DMS53 (cell line): ENCODE measurements at regions not wholly inside any gene's neighbourhood (a gene's known extent, or its start where the extent isn't known, plus 50 kb on each side); places are given as distances from the start of the nearest gene placed in this dataset.

Source experiments
- DNase-seq: peaks from one replicate; lab custom pipeline; 2025; lab: John Stamatoyannopoulos, UW

DNA sequence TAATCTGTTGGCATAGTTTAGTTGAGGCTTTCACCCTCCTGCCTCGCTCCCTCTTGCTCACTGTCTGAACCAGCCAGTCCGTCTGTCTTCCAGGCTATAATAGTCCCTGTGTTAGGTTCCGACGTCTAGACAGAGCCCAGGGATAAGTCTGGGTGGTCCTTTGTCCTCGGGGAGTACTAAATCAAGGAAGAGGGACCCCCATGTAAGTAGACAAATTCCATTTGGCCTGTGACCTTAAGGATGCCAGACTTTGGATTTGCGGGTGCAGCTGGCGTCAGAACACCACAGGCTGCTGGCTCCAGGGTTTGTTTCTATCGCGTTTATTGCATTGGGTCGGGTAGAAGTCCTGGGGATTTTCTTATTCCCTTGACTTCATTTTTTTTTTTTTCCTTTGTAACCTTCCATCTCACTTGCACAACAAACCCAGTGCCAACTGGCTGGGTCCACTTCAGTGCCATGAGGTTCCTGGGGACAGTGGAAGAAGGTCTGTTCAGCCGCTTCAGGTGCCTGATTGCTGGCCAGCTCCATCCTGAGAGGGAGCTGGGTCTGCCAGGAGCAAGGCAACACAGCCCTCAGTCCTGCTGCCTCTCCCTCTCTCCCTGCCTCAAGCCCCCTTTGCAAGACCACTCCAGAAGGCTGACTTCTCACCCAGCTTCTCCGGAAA lies 95.4 kb upstream of the KLHL25 start:
- no peak for DNase-seq

DNA sequence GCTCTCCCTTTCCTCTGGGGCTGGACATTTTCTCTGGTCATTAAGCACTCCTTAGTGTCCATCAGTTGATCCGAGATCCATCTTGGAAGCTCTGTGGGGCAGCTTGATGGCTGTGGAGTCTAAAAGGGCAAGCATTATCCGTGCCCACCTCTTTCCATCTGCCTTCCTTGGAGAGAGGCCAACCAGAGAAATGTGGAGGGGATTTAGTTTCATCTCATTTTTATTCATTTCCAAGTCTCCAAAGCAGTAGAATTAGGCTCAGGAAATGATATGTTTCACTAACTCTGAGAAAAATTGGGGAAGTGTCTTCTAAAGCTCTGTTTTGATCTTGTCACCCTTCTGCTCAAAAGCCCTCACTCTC lies 95.9 kb upstream of the KLHL25 start:
- no peak for DNase-seq

DNA sequence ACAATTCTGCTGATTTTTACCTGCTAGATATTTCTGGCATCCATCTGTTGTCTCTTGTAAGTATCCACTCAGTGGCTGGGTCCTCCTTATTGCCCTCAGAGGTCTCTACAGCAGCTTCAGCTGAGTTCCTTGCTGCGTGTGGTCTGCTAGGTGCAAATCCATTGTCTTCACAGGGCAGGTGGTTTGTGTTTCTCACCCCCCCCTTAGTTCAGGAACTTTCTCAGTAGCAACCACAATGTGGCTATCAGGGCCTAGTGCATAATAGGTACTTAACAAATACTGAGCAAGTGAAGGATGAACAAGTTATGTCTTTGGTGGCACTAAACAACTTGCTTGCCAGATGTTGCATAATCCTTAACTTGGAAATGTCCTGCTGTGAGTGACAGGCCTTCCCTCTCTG lies 96.7 kb upstream of the KLHL25 start:
- DNase-seq: no peak

DNA sequence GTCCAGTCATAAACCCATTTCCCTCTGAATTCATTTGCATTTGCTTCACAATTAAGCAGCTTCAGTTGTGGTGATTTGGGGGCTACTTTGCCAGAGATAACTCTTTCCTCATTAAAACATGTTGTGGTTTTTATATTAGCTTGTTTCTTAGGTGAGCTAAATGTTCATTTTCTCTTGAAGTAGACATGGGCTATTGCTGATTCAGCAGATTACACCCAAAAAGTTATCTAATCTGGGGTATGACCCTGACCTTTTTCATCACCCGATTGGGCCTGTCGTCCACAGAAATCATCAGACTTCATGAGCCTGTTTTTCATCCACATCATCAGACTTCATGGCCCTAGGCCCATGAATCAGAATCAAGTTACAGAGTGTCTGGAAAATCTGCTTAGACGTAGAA lies 97.5 kb upstream of the KLHL25 start:
- DNase-seq: no peak

DNA sequence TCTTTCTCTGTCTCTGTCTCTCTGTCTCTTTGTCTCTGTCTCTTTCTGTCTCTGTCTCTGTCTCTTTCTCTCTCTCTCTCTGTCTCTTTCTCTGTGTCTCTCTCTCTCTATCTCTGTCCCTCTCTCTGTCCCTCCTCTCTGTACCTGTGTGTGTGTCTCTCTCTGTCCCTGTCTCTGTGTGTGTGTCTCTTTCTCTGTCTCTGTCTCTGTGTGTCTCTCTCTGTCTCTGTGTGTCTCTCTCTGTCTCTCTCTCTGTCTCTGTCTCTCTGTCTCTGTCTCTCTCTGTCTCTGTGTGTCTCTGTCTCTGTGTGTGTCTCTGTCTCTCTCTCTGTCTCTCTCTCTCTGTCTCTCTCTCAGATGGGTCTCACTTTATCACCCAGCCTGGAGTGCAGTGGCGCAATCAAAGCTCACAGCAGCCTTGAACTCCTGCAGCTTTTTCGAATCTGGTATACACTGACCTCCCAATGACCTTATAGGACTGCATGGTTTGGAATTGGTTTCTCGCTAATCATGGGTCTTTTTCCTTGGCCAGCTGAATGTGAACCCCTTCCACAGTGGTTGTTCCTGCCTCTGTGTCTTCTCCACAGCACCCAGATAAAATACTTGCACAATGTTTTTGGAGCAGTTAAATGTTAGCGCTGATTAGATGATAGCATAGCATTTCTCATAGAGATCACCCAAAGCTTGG lies 102.6 kb upstream of the KLHL25 start:
- DNase-seq: no peak

DNA sequence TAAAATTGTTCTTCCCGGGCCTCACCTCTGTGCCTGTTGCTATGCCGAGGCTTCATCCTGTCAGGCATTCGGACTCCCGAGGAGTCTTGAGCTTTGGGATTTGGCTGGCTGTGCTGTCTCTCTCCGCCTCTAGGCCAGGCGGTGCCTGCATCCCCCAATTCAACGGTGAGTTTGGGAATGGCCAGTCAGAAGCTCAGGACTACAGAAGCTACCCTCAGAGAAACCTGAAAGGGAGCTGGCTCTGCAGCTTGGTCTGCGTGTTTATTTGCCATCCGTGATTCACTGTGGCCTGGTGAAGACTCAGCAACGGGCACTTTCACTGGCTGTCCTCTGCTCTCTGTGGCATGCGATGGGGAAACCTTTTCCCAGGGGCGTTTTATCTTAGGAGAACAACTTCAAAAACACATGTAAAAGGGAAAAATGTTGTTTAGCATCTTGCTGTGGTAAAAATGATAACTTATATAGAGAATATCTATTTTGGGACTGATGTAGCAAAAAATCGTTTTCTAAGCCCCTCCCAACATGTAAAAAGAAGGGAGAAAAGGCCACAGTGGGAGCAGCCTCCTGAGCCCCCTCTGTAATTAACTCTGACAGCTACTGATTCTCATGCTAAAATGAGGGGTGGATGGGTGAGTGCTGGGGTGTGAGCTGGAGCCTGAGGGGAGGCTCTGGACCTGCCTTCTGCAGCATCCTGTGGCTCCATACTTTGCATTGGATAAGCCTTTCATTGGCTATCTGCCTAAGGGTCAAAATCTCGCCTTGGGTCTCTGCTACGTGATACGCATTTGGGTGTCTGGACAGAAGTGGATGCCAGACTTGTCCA lies 103.4 kb upstream of the KLHL25 start:
- no peak for DNase-seq

DNA sequence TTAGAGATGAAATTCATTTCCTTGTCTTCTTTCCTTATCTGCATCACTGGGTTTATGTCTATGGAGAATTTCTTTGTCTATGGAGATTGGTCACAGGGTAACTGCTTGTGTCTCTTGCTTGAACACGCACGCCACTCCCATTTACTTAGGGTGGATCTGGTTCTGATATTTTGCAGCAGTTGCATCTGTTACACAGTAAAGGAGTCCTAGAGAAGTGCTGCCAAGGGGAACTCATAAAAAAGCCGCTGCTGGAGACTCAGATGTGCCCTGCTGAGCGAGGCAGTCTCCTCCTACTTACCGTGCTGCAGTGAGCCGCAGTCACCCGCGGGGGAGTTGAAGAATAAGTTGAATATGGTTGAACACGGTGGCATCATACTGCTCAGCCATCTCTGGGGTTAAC lies 105.2 kb upstream of the KLHL25 start:
- no peak for DNase-seq

DNA sequence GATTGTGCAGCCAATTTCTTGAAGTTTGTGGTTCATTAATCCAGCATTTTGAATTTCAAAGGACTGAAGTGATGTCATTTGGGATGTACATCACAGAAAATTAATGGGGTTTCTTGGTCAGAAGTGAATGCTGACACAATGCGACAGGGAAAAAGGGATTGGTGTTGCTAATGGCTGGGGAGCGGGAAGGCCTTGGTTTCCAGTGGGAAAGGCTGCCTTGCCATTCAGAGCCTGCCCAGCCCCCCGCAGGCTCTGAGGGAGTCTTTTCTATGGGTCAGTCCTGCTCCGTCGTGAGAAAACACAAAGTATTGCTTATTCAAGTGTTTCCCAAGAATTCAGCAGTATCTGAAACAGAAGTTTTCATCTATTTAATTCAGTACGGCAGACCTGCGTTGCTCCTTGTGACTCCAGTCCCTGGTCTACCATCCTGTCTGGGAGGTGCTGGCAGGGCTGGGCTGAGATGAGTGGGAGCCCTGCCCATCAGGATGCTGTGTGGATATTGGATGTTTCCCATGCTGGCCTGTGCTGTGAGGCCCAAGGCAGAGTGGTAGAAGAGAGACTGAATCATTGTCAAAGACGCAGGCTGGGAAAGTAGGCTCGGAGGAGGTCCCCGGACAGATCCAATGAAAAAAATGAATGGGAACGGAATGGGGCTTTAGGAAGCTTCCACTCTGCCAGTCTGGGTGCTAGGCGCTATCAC lies 111.2 kb upstream of the KLHL25 start:
- no peak for DNase-seq

DNA sequence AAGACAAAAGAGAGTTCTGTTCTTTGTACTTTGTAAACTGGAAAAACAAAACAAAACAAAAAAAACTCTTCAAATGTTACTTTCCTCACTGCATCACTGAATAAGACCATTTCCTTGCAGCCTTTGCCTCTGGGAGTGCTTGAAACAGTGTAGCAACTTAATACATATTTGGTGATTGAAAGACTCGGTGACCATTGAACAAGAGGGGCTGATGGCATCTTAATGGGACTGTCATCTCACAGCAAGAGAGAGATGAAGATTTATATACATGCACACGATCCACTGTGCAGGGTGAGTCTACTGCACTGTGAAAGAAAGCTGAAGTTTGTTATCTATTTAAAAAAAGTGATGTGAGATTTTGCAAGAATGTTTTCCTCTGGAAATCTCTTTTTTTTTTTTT lies 111.9 kb upstream of the KLHL25 start:
- DNase-seq: no peak

DNA sequence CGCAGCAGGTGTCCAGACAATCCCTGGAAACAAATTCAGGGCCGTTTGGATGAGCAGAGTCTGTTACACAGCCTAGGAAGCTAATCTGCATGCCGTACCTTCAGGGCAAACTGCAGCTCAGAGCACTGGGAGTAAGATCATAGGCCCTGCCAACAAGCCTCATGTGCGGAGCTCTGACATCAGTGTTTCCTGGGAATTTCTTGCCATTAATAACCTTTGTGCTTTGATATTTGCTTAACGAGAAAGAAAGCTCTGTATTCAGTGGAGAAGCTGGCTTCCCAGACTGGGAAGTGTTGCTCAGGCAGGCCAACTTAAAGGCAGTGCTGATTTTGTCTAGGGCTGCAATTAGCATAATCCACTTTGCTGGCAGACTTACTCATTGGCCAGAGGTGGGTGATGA lies 116.1 kb upstream of the KLHL25 start:
- DNase-seq: no peak

DNA sequence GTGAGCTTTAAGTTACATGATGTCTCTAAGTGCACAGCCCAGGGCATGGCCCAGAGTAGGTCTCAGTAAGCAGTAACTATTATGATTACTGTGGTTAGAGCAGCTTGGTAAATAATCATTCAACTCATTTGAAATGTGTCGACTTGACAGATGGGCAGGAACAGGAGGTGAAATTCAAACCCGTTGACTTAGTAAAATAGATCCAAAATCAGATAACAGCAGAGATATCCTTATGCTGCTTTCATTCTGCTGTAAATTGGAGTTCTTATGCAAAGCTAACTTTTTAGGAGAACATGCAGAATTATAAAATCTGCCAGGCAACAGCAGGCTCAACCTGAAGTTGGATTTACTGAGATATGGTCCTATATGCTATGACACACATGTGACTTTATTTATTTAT lies 118.7 kb upstream of the KLHL25 start:
- no peak for DNase-seq

DNA sequence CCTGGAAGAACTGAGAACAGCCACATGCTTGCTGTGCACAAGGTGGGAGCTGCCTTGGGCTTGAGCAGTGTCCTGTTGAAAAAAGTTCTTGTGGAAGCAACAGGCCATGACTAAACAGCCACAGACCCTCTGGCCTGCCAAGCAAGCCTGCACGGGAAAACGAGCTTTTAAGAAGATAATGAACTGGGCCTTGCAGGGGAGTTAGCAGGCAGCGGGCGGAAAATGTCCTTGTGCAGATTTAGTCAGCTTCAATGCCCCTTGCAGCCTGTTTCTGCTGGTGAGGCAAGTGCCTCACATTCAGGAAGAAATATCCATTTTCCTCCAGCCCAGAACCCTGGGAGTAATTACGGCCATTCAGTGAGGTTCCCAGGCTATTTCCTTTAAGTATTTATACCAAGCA lies 126.2 kb upstream of the KLHL25 start:
- DNase-seq: no peak

DNA sequence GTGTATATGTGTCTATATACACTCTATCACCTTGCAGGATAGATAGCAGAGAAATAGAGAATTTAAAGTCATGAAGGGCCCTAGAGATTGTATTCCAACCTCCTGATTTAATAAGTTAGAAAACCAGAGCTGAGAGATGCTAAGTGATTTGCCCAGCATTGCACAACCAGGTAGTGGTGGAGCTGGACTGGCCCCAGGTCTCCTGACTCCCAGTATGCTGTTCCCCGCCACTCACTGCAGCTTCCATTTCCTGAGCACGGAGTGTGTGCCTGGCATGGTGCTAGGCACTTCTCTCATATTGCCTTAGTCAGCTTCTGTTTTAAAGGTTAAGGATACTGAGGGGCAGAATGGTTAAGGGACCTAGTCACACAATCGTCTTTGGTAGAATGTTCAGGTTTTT lies 129.4 kb upstream of the KLHL25 start:
- no peak for DNase-seq

DNA sequence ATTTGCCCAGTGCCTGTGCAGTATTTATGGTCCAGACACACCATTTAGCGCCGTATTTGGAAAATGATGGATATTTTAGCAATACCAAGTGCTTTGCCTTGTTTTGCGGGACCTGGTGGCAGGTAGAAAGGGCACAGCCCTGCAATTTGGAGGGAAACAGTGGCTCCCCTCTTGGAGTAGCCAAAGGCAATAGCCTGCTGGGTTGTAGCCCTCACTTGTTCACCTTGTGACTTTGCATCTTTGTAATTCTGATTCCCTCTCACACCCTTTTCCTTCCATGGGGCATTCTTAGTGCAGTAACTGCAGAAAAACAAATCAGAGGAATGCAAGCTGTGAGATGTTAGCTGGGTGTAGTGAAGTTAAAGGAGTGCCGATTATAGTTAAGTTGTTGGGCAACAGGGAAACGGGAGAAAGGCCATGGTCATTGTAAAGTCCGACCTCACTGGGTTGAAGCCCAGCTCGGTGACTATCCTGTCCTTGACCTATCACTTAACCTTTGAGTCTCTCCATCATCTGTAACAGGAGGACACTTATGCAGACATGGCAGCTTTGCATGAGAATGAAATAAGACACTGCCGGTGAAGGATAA lies 131.0 kb upstream of the KLHL25 start:
- no peak for DNase-seq

DNA sequence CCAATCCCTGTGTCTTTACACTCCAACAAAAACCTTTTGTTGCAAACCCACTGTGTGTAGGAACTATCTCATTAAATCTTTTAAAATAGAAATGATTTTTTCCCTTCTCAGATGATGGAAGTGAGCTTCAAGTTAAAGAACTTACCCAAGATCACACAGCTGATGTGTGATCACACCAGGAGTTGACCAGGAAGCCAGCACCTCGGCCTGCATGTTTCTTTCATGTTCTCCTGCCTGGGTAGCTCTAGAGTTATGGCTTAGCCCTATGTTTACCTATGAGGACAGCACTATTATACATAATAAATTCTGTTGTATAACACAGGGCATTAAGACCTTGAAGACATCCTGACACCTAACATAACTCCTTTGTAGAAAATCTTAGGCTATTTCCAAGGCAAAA lies 132.1 kb upstream of the KLHL25 start:
- no peak for DNase-seq

DNA sequence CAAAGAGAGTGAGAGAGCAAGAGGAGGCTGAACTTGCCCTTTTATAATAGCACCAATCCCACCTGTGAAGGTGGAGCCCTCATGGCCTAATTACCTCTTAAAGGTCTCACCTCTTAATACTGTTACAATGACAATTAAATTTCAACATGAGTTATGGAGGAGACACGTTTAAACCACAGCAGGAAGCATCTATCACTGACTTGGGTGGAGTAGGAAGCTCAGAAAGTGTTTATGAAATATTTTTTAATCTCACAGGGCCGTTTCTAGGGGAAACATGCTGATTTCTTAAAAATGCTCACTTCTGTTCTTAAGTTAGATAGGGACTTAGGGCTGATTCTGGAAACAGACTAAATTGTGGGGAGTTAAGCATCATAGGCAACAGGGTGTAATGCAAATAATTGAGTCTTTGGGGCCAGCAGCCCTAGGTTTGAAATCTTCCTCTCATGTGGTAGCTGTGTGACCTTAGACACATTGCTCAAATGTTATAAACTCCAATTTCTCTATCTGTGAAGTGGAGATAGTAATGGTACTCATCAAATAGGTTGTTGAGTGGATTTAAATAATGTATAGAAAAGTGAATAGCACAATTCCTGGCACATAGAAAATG lies 133.3 kb upstream of the KLHL25 start:
- no peak for DNase-seq

DNA sequence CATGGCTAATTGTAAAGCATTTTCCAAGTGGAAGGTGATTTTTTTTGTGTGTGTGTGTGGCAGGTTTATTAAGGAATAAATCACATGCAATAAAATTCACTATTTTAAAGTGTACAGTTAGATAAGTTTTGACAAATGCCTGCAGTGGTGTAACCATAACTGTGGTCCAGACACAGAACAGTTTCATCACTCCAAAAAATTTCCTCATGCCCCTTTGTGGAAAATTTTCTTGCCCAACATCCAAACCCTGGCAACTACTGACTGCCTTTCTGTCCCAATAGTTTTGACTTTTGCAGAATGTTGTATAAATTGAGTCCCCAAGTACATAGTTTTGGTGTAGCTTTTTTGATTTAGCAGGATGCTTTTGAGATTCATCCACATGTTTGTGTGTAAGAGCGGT lies 135.1 kb upstream of the KLHL25 start:
- DNase-seq: no peak

DNA sequence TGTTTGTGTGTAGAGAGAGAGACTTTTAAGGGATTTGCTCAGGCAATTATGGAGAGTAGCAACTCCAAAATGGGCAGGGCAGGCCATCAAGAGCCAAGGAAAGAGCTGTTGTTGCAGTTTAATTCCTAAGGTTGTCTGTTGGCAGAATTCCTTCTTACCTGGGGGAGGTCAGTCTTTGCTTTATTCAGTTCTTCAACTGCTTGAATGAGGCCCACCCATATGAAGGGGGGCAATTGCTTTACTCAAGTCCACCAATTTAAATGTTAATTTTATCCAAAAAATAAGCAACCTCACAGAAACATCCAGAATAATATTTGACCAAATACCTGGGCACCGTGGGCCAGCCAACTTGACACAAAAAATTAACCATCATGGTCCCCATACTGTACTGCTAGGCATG lies 137.7 kb upstream of the KLHL25 start:
- DNase-seq: no peak

DNA sequence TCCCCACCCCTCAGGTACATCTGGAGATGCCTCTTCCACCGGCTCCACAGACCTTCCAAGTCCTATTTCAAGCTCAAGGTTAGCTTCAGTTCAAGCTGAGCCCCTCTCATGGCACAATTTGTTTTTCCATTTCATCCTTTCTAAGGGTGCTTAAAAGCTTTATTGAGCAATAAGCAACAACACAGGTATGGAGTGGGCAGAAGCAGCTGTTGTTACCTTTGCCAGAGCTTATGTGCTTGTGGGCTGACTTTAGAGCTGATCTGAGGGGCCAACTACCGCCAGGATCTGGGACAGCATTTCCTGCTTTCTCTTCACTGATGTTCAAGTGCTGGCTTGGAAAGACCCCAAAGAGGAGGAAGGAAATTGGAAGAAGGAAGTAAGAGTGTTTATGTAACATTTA lies 140.0 kb upstream of the KLHL25 start:
- DNase-seq: no peak

DNA sequence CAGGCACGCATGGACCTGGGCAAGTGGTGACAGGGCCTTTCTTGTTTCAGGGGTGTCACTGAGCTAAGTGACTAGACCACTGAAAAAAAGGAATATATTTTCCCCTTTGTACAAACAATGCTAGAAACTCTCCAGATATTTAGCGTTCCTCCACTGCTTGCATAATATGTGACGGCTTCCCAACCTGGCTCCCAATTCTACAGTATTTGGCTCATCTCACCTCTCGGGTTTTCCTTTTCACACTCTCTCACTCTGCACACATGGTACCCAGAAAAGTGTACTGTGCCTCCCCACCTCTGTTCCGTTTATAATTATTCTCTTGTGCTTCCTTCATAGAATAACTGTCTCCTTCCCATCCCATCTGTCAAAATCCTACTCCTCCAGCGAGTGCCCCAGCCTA lies 140.5 kb upstream of the KLHL25 start:
- DNase-seq: no peak

DNA sequence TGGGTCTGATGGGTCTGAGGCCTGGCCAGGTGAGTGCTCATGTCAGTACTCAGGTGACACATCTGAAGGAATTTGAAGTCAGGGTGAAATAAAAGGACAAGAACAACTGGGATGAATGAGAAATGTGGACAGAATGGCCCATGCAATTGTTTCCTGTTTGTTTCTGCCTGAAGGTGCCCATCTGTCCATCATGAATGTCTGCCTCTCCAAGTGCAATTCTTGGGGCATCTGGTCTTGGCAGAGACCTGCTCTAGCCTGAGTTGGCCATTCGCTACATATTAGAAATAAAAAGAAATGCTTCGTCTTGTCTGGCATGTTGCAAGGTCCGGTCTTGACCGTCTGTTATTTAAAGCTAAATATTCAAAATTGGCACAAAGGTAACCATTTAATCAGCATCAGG lies 142.0 kb upstream of the AGBL1 start:
- DNase-seq: no peak
